K562 (cell line): ENCODE measurements at regions not wholly inside any gene's neighbourhood (a gene's known extent, or its start where the extent isn't known, plus 50 kb on each side); places are given as distances from the start of the nearest gene placed in this dataset.

Experiments used
- FOXK2 ChIP-seq, 2 experiments: fragments of 450-650 bp; IDR thresholded peaks in 1 of 2; conservative IDR thresholded peaks in 1 of 2; 2 replicates each; pipeline ENCODE4 v1.6.1; 2016; ENCODE audit warnings: low read depth in 2 of 2, mild to moderate bottlenecking in 1 of 2
- HMG20A ChIP-seq: fragments of 450-650 bp; formaldehyde crosslinking; conservative IDR thresholded peaks from 2 replicates; pipeline ENCODE4 v1.4.0; 2020; ENCODE audit warnings: mild to moderate bottlenecking, mixed read lengths
- MYNN ChIP-seq, 2 experiments: sonication (generic); formaldehyde crosslinking in 1 of 2; IDR thresholded peaks; 2 replicates each; pipeline versions ENCODE4 v1.5.0 to v1.6.1; 2016 to 2020; ENCODE audit warnings: antibody characterized with exemption in 1 of 2, missing genetic modification reagents in 1 of 2
- POLR2G ChIP-seq: fragments of 200-400 bp; formaldehyde crosslinking; IDR thresholded peaks from 2 replicates; pipeline ENCODE4 v1.6.1; 2017; ENCODE audit warnings: low read depth, mild to moderate bottlenecking, antibody characterized with exemption, low read length, moderate library complexity
- SOX6 ChIP-seq: fragments of 450-650 bp; IDR thresholded peaks from 2 replicates; pipeline ENCODE4 v1.6.1; 2014; ENCODE audit warnings: mild to moderate bottlenecking
- ZNF830 ChIP-seq: fragments of 250-450 bp; sonication (Bioruptor Pico); IDR thresholded peaks from 2 replicates; pipeline ENCODE4 v1.5.0; 2021; ENCODE audit warnings: mild to moderate bottlenecking
- TF ChIP-seq, protein P1 (sequence below): fragments of 250-450 bp; sonication (Bioruptor Pico); IDR thresholded peaks from 2 replicates; pipeline ENCODE4 v1.5.0; 2021
- TF ChIP-seq, protein P2 (sequence below), 2 experiments: fragments of 450-650 bp in 1 of 2; IDR thresholded peaks; 2 replicates each; pipeline ENCODE4 v1.6.1; 2011 to 2017; ENCODE audit warnings: low read depth in 2 of 2, antibody characterized with exemption in 1 of 2, borderline replicate concordance in 1 of 2, low read length in 1 of 2, mild to moderate bottlenecking in 1 of 2, mixed read lengths in 1 of 2; ENCODE audit not compliant: control insufficient read depth in 1 of 2

DNA sequence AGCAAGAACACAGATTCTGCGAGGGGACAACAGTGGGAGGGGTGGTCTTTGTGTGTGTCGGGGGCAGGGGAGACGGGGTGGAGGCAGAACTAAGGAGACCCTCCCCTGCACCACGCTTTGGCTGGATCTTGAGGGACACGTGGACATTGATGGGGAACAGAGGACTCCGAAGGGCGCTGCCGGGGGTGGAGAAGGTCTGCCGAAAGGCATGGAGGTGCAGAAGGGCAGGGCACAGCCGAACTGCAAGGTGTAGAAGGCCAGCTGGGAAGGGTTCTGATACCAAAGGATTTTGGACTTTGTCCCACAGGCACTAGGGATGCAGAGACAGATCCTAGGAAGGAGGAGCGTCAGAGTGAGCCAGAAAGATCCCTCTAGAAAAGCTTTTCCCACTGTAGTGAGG, 107.7 kb upstream of the SYT13 start (continued):
- TF ChIP-seq HMG20A (no peak), SOX6 (no peak), POLR2G (no peak), FOXK2 (conservative IDR thresholded peaks at IDR 0.05 in 1 of 2, IDR thresholded peaks at IDR 0.05 in 1 of 2; ENCODE audit: low read depth in 2 of 2) (no peak), ZNF830 (CRISPR knock-in tag) (no peak), MYNN (IDR thresholded peaks at IDR 0.05) (no peak), MYNN (CRISPR knock-in tag; IDR thresholded peaks at IDR 0.05) (no peak)
- TF ChIP-seq, protein P1, sequence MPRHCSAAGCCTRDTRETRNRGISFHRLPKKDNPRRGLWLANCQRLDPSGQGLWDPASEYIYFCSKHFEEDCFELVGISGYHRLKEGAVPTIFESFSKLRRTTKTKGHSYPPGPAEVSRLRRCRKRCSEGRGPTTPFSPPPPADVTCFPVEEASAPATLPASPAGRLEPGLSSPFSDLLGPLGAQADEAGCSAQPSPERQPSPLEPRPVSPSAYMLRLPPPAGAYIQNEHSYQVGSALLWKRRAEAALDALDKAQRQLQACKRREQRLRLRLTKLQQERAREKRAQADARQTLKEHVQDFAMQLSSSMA = no peak
- TF ChIP-seq, protein P2, sequence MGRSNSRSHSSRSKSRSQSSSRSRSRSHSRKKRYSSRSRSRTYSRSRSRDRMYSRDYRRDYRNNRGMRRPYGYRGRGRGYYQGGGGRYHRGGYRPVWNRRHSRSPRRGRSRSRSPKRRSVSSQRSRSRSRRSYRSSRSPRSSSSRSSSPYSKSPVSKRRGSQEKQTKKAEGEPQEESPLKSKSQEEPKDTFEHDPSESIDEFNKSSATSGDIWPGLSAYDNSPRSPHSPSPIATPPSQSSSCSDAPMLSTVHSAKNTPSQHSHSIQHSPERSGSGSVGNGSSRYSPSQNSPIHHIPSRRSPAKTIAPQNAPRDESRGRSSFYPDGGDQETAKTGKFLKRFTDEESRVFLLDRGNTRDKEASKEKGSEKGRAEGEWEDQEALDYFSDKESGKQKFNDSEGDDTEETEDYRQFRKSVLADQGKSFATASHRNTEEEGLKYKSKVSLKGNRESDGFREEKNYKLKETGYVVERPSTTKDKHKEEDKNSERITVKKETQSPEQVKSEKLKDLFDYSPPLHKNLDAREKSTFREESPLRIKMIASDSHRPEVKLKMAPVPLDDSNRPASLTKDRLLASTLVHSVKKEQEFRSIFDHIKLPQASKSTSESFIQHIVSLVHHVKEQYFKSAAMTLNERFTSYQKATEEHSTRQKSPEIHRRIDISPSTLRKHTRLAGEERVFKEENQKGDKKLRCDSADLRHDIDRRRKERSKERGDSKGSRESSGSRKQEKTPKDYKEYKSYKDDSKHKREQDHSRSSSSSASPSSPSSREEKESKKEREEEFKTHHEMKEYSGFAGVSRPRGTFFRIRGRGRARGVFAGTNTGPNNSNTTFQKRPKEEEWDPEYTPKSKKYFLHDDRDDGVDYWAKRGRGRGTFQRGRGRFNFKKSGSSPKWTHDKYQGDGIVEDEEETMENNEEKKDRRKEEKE (IDR thresholded peaks at IDR 0.05; ENCODE audit: borderline replicate concordance in 1 of 2, control insufficient read depth in 1 of 2, low read depth in 2 of 2, low read length in 1 of 2) = no peak
